ENCODE measurements at regions not wholly inside any gene's neighbourhood (a gene's known extent, or its start where the extent isn't known, plus 50 kb on each side); places are given as distances from the start of the nearest gene placed in this dataset.

- TF ChIP-seq CTCF (IDR thresholded peaks at IDR 0.05) (no peak), EZH2 (IDR thresholded peaks at IDR 0.05; ENCODE audit: borderline replicate concordance, insufficient read depth, low read depth, low read length, poor library complexity, severe bottlenecking) (no peak)
These were observed 96.6 kb upstream of the SMIM36 start for GRCh38 chr17:55607731-55608341.
